ENCODE measurements at regions not wholly inside any gene's neighbourhood (a gene's known extent, or its start where the extent isn't known, plus 50 kb on each side); places are given as distances from the start of the nearest gene placed in this dataset.

DNA sequence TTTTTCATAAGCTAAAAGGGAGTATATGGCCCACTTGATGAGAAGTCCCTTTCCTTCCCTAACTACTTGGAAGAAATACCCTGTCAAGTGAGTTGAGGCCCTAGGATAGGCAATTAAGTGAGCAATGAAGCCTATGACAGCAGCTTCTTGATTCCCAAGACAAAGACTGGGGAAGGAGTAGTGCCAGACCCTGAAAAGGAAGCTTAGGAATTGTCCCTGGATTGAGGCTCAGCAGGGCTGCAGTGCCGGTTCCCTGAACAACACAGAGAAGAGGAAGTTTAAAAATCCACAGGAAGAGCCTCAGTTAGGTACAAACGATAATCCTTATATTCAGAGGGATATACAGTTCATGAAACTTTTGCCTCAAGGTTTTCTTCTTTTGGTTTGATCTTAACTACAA is 61.8 kb upstream of the RAD23B start:
- ATAC-seq (ENCODE audit: poor library complexity) (no peak), DNase-seq (no peak)
- H3K4me1 ChIP-seq (ENCODE audit: insufficient read depth, low read length) = no peaks in the 10 kb centered on the region
- Mint-ChIP-seq H3K36me3 (ENCODE audit: low read depth) (no peaks in the 10 kb centered on the region), H3K4me1 (ENCODE audit: low read depth) (no peaks in the 10 kb centered on the region), H3K9me3 (no peaks in the 10 kb centered on the region), H3K4me3 (no peak overlapping the region), H3K27ac (no peak overlapping the region), H3K27me3 (peaks cover 3% of the 10 kb centered on the region)
- H3K27me3 ChIP-seq (ENCODE audit: control insufficient read depth in 1 of 2, insufficient read depth in 2 of 2, low read length in 2 of 2) = peaks cover 0 to 3% of the 10 kb centered on the region in 2 experiments
- H3K36me3 ChIP-seq (ENCODE audit: insufficient read depth, low read length) = no peaks in the 10 kb centered on the region
- TF ChIP-seq, protein P1, sequence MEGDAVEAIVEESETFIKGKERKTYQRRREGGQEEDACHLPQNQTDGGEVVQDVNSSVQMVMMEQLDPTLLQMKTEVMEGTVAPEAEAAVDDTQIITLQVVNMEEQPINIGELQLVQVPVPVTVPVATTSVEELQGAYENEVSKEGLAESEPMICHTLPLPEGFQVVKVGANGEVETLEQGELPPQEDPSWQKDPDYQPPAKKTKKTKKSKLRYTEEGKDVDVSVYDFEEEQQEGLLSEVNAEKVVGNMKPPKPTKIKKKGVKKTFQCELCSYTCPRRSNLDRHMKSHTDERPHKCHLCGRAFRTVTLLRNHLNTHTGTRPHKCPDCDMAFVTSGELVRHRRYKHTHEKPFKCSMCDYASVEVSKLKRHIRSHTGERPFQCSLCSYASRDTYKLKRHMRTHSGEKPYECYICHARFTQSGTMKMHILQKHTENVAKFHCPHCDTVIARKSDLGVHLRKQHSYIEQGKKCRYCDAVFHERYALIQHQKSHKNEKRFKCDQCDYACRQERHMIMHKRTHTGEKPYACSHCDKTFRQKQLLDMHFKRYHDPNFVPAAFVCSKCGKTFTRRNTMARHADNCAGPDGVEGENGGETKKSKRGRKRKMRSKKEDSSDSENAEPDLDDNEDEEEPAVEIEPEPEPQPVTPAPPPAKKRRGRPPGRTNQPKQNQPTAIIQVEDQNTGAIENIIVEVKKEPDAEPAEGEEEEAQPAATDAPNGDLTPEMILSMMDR (IDR thresholded peaks at IDR 0.05) = no peak
- no peaks in the 10 kb centered on the region for H3K9me3 ChIP-seq (ENCODE audit: control insufficient read depth in 1 of 2, insufficient read depth in 1 of 2, low read length in 2 of 2)
- intact Hi-C loops (cut with DNase I, micrococcal nuclease) = no loop called here
- H3K27ac ChIP-seq (ENCODE audit: low read depth in 1 of 2, low read length in 2 of 2) = no peak overlapping the region
- POLR2A ChIA-PET = no interaction called here
- H3K4me3 ChIP-seq (ENCODE audit: low read length) = no peak overlapping the region
- CTCF ChIA-PET = no interaction called here

GRCh38 chr9:107222020-107222522 is 61.0 kb upstream of the RAD23B start:
- no peak overlapping the region for H3K27ac Mint-ChIP-seq
- H3K36me3 ChIP-seq (ENCODE audit: insufficient read depth, low read length) = no peaks in the 10 kb centered on the region
- H3K4me3 Mint-ChIP-seq = no peak overlapping the region
- intact Hi-C loops (cut with DNase I, micrococcal nuclease) = no loop called here
- H3K4me1 ChIP-seq (ENCODE audit: insufficient read depth, low read length) = no peaks in the 10 kb centered on the region
- ChIA-PET POLR2A (no interaction called here), CTCF (no interaction called here)
- TF ChIP-seq, protein P1 (IDR thresholded peaks at IDR 0.05) = no peak
- no peaks in the 10 kb centered on the region for H3K9me3 ChIP-seq (ENCODE audit: control insufficient read depth in 1 of 2, insufficient read depth in 1 of 2, low read length in 2 of 2)
- no peaks in the 10 kb centered on the region for H3K4me1 Mint-ChIP-seq (ENCODE audit: low read depth)
- no peaks in the 10 kb centered on the region for H3K36me3 Mint-ChIP-seq (ENCODE audit: low read depth)
- no peak overlapping the region for H3K27ac ChIP-seq (ENCODE audit: low read depth in 1 of 2, low read length in 2 of 2)
- DNase-seq = no peak
- no peak overlapping the region for H3K4me3 ChIP-seq (ENCODE audit: low read length)
- H3K27me3 Mint-ChIP-seq = peaks cover 9% of the 10 kb centered on the region
- ATAC-seq (ENCODE audit: poor library complexity) = no peak
- peaks cover 0 to 3% of the 10 kb centered on the region in 2 experiments for H3K27me3 ChIP-seq (ENCODE audit: control insufficient read depth in 1 of 2, insufficient read depth in 2 of 2, low read length in 2 of 2)
- no peaks in the 10 kb centered on the region for H3K9me3 Mint-ChIP-seq

GRCh38 chr9:107223381-107223780 is 59.7 kb upstream of the RAD23B start:
- Histone ChIP-seq H3K4me1 (ENCODE audit: insufficient read depth, low read length) (no peaks in the 10 kb centered on the region), H3K27ac (ENCODE audit: low read depth in 1 of 2, low read length in 2 of 2) (no peak overlapping the region), H3K27me3 (ENCODE audit: control insufficient read depth in 1 of 2, insufficient read depth in 2 of 2, low read length in 2 of 2) (peaks cover 2 to 15% of the 10 kb centered on the region in 2 experiments), H3K9me3 (ENCODE audit: control insufficient read depth in 1 of 2, insufficient read depth in 1 of 2, low read length in 2 of 2) (no peaks in the 10 kb centered on the region), H3K36me3 (ENCODE audit: insufficient read depth, low read length) (no peaks in the 10 kb centered on the region), H3K4me3 (ENCODE audit: low read length) (no peak overlapping the region)
- DNase-seq (no peak), ATAC-seq (ENCODE audit: poor library complexity) (no peak)
- ChIA-PET POLR2A (no interaction called here), CTCF (no interaction called here)
- H3K4me3 Mint-ChIP-seq = no peak overlapping the region
- no peaks in the 10 kb centered on the region for H3K4me1 Mint-ChIP-seq (ENCODE audit: low read depth)
- TF ChIP-seq, protein P1 (IDR thresholded peaks at IDR 0.05) = no peak
- H3K9me3 Mint-ChIP-seq = no peaks in the 10 kb centered on the region
- intact Hi-C loops (cut with DNase I, micrococcal nuclease) = no loop called here
- no peak overlapping the region for H3K27ac Mint-ChIP-seq
- H3K36me3 Mint-ChIP-seq (ENCODE audit: low read depth) = no peaks in the 10 kb centered on the region
- peaks cover 11% of the 10 kb centered on the region for H3K27me3 Mint-ChIP-seq
